ENCODE measurements at regions not wholly inside any gene's neighbourhood (a gene's known extent, or its start where the extent isn't known, plus 50 kb on each side); places are given as distances from the start of the nearest gene placed in this dataset.

DNA sequence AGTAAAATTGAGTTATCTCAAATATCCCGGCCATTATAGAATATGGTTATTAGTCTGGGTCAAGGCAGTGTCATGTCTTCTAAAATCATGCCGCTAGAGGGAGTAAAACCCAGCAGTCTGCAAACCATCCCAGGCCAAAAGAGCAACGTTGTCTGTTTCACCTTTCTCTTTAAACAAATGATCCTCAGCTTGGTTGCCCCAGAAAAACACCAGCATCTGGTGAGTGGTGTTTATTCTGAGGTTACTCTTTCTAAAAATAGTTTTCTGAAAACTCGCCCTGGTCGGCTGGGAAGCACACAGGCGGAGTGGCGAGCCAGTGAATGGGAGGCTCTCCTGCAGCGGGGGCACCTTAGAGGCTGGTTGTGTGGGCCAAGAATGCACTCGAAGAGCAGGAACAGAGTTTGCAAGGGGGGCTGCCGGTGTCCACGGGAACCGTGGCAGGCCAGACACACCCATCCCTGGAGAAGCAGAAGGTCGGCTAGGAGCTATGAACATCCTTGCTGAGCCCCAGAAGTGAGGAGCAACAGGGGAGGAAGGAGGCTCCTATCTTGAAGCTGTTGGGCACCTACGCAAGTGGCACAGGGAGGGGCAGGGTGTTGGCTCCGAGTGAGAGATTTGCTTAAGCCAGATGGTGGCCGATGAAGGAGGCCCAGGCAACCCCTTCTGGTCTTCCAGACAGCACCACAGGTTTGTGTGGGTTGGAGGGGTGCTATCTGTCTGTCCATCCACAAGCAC is 297.1 kb downstream of the ETS1 start (continued):
- TF ChIP-seq SUPT20H (IDR thresholded peaks at IDR 0.05; ENCODE audit: borderline replicate concordance, control insufficient read depth, low read depth, low read length), result no peak
- TF ChIP-seq CBX5 (IDR thresholded peaks at IDR 0.05; ENCODE audit: low read depth), result peak; percentile 80; the same call in 1 of the 2 replicates
- TF ChIP-seq SPI1 (IDR thresholded peaks at IDR 0.05; ENCODE audit: borderline replicate concordance, insufficient read depth, low read depth, low read length), result no peak
- TF ChIP-seq, protein P1, sequence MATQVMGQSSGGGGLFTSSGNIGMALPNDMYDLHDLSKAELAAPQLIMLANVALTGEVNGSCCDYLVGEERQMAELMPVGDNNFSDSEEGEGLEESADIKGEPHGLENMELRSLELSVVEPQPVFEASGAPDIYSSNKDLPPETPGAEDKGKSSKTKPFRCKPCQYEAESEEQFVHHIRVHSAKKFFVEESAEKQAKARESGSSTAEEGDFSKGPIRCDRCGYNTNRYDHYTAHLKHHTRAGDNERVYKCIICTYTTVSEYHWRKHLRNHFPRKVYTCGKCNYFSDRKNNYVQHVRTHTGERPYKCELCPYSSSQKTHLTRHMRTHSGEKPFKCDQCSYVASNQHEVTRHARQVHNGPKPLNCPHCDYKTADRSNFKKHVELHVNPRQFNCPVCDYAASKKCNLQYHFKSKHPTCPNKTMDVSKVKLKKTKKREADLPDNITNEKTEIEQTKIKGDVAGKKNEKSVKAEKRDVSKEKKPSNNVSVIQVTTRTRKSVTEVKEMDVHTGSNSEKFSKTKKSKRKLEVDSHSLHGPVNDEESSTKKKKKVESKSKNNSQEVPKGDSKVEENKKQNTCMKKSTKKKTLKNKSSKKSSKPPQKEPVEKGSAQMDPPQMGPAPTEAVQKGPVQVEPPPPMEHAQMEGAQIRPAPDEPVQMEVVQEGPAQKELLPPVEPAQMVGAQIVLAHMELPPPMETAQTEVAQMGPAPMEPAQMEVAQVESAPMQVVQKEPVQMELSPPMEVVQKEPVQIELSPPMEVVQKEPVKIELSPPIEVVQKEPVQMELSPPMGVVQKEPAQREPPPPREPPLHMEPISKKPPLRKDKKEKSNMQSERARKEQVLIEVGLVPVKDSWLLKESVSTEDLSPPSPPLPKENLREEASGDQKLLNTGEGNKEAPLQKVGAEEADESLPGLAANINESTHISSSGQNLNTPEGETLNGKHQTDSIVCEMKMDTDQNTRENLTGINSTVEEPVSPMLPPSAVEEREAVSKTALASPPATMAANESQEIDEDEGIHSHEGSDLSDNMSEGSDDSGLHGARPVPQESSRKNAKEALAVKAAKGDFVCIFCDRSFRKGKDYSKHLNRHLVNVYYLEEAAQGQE (IDR thresholded peaks at IDR 0.05; ENCODE audit: low read depth, low read length), result no peak
- TF ChIP-seq, protein P2, sequence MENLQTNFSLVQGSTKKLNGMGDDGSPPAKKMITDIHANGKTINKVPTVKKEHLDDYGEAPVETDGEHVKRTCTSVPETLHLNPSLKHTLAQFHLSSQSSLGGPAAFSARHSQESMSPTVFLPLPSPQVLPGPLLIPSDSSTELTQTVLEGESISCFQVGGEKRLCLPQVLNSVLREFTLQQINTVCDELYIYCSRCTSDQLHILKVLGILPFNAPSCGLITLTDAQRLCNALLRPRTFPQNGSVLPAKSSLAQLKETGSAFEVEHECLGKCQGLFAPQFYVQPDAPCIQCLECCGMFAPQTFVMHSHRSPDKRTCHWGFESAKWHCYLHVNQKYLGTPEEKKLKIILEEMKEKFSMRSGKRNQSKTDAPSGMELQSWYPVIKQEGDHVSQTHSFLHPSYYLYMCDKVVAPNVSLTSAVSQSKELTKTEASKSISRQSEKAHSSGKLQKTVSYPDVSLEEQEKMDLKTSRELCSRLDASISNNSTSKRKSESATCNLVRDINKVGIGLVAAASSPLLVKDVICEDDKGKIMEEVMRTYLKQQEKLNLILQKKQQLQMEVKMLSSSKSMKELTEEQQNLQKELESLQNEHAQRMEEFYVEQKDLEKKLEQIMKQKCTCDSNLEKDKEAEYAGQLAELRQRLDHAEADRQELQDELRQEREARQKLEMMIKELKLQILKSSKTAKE (IDR thresholded peaks at IDR 0.05; ENCODE audit: low read depth, poor library complexity, severe bottlenecking), result peak; percentile 79
- TF ChIP-seq MXI1 (IDR thresholded peaks at IDR 0.05; ENCODE audit: low read depth, low read length), result peak; percentile 25; the same call in 1 of the 2 replicates
- TF ChIP-seq NR2C2 (IDR thresholded peaks at IDR 0.05; ENCODE audit: borderline replicate concordance, control insufficient read depth, insufficient read length, low read depth), result no peak
- TF ChIP-seq SRF (IDR thresholded peaks at IDR 0.05; ENCODE audit: low read depth in 2 of 2, low read length in 2 of 2), result 0 out of 4 replicates have a peak, but pooled peaks of 1 of the 2 experiments have one; percentile 23
- no peak for TF ChIP-seq NFYA (IDR thresholded peaks at IDR 0.05; ENCODE audit: borderline replicate concordance, low read depth, low read length)
- no peak for TF ChIP-seq SUZ12 (IDR thresholded peaks at IDR 0.05; ENCODE audit: unreplicated experiment)
- no peak for TF ChIP-seq KAT2A (conservative IDR thresholded peaks at IDR 0.05; ENCODE audit: control insufficient read depth, low read depth, low read length)
- no peak for TF ChIP-seq SMARCA5 (IDR thresholded peaks at IDR 0.05)
- TF ChIP-seq LARP7 (IDR thresholded peaks at IDR 0.05), result 0 out of 2 replicates have a peak, but pooled peaks have one; percentile 60
- TF ChIP-seq, protein P3, sequence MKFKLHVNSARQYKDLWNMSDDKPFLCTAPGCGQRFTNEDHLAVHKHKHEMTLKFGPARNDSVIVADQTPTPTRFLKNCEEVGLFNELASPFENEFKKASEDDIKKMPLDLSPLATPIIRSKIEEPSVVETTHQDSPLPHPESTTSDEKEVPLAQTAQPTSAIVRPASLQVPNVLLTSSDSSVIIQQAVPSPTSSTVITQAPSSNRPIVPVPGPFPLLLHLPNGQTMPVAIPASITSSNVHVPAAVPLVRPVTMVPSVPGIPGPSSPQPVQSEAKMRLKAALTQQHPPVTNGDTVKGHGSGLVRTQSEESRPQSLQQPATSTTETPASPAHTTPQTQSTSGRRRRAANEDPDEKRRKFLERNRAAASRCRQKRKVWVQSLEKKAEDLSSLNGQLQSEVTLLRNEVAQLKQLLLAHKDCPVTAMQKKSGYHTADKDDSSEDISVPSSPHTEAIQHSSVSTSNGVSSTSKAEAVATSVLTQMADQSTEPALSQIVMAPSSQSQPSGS (IDR thresholded peaks at IDR 0.05; ENCODE audit: low read length), result peak; percentile 81
- peak; percentile 24; the same call in 1 of the 2 replicates for TF ChIP-seq MTA2 (IDR thresholded peaks at IDR 0.05; ENCODE audit: low read depth)
- no peak for TF ChIP-seq MTA3 (IDR thresholded peaks at IDR 0.05; ENCODE audit: borderline replicate concordance, low read length)
- TF ChIP-seq, protein P4, sequence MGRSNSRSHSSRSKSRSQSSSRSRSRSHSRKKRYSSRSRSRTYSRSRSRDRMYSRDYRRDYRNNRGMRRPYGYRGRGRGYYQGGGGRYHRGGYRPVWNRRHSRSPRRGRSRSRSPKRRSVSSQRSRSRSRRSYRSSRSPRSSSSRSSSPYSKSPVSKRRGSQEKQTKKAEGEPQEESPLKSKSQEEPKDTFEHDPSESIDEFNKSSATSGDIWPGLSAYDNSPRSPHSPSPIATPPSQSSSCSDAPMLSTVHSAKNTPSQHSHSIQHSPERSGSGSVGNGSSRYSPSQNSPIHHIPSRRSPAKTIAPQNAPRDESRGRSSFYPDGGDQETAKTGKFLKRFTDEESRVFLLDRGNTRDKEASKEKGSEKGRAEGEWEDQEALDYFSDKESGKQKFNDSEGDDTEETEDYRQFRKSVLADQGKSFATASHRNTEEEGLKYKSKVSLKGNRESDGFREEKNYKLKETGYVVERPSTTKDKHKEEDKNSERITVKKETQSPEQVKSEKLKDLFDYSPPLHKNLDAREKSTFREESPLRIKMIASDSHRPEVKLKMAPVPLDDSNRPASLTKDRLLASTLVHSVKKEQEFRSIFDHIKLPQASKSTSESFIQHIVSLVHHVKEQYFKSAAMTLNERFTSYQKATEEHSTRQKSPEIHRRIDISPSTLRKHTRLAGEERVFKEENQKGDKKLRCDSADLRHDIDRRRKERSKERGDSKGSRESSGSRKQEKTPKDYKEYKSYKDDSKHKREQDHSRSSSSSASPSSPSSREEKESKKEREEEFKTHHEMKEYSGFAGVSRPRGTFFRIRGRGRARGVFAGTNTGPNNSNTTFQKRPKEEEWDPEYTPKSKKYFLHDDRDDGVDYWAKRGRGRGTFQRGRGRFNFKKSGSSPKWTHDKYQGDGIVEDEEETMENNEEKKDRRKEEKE (IDR thresholded peaks at IDR 0.05), result no peak
- peak; percentile 99 for TF ChIP-seq RAD21 (IDR thresholded peaks at IDR 0.05; ENCODE audit: insufficient read depth, low read depth, low read length)

All from GM12878 (cell line).